ENCODE measurements at regions not wholly inside any gene's neighbourhood (a gene's known extent, or its start where the extent isn't known, plus 50 kb on each side); places are given as distances from the start of the nearest gene placed in this dataset.

DNA sequence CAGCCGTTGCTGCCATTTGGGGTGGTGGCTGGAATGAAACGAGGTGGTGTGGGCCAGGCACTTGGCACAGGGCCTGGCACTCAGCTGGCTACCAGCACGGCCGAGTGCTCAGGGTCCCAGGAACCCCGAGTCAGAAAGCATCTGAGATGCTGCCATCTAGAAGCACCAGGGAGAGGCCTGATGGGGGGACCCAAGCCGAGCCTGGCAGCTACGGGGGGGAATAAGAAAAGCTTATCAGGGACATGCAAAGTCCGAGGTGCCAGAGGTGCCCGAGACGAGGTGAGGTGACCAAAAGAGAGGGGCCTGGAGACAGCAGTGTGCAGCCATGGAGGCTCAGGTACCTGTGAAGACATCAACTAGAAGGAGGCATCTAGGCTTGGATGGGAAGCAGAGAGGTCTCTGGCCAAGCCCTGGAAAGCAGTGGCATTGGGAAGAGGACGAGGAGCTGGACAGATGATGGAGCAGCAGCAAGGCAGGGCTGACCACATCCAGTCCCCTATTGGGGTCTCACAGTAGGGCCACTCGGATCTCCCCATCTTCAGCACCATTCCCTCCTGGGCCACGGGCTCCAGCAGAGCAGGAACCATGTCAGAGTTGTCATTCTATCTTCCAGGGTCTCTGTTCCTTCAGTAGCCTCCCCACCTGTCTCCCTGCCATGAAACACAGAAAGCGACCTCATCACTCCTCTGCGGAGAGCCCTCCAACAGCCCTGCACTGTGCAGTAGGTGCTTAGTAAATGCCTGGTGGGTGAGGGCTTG, 59.3 kb upstream of the DIO3 start:
- ATAC-seq (no peak), DNase-seq (peak in 2 of 4 donors; percentile 17 to 54)
- Histone ChIP-seq H3K36me3 (no peaks in the 10 kb centered on the region), H3K4me1 (no peaks in the 10 kb centered on the region), H3K4me3 (no peak overlapping the region), H3K9me3 (no peaks in the 10 kb centered on the region), H3K27ac (no peak overlapping the region), H3K27me3 (peaks cover 0 to 26% of the 10 kb centered on the region in 2 donors)
- intact Hi-C loops (cut with DNase I) = no loop called here
- TF ChIP-seq, protein P1, sequence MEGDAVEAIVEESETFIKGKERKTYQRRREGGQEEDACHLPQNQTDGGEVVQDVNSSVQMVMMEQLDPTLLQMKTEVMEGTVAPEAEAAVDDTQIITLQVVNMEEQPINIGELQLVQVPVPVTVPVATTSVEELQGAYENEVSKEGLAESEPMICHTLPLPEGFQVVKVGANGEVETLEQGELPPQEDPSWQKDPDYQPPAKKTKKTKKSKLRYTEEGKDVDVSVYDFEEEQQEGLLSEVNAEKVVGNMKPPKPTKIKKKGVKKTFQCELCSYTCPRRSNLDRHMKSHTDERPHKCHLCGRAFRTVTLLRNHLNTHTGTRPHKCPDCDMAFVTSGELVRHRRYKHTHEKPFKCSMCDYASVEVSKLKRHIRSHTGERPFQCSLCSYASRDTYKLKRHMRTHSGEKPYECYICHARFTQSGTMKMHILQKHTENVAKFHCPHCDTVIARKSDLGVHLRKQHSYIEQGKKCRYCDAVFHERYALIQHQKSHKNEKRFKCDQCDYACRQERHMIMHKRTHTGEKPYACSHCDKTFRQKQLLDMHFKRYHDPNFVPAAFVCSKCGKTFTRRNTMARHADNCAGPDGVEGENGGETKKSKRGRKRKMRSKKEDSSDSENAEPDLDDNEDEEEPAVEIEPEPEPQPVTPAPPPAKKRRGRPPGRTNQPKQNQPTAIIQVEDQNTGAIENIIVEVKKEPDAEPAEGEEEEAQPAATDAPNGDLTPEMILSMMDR (IDR thresholded peaks at IDR 0.05) = no peak

DNA sequence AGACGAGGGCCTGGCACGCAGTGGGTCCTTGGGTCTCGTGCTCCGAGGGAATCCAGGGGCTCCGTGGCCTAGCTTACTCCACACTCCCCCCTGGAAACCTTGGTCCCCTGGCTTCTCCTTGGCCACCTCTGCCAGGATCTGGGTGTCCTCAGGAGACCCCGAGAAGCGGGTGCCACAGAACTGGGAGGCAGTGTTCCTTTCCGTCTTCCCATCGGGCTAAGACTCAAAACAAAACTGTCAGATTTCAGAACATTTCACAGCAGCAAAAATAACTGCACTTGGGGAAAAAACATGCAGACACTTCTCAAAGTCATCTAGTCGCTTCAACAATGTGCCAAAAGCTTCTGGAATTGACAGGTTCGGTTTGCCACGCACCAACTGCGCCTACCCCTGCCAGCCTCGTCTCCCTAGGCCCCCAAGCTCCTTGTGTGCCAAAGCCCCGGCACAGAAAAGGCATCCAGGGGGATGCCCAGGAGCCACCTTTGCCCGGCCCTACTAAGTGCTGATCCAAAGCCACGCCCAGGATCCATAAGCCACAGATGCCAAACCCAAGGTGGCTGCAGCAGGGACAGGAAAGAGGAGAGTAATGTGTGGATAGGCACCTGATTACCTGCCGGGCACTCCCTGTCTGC, 58.4 kb upstream of the DIO3 start:
- Histone ChIP-seq H3K4me1 (no peaks in the 10 kb centered on the region), H3K27ac (no peak overlapping the region), H3K4me3 (no peak overlapping the region), H3K9me3 (no peaks in the 10 kb centered on the region), H3K27me3 (peaks cover 0 to 20% of the 10 kb centered on the region in 2 donors), H3K36me3 (no peaks in the 10 kb centered on the region)
- TF ChIP-seq, protein P1 (IDR thresholded peaks at IDR 0.05) = no peak
- no peak for ATAC-seq
- DNase-seq = peak in 1 of 4 donors; percentile 49
- intact Hi-C loops (cut with DNase I) = no loop called here

DNA sequence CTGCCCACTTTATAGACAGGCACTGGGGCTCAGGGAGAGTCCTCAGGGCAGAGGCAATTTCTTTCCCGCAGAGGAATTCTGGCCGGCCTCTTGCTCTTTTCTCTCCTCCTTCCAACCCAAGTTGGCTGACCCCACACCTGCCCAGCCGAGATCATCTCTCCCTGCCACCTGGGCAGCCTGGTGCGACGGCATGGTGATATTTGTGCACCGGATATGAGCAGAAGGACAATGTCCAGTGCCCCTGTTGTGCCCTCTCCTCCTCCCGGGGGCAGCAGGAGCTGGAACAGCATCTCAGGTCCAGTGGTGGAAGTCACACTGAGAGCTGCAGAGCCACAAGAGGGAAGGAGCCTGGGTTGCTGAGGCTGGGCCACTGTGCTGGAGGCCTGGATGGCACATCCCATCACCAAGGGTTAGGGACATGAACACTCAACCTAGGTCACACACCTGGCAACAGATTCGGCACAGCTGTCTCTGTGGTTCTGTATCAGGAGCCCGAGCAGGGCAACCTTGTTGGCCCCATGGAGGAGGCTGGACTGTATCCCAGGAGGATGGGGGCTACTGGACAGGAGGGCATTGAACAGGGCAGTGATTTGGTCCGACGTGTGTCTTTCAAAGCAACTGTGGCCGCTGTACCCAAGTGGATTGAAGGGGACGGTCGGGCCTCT, 57.7 kb upstream of the DIO3 start:
- Histone ChIP-seq H3K27ac (no peak overlapping the region), H3K36me3 (no peaks in the 10 kb centered on the region), H3K9me3 (no peaks in the 10 kb centered on the region), H3K4me1 (no peaks in the 10 kb centered on the region), H3K27me3 (peaks cover 0 to 20% of the 10 kb centered on the region in 2 donors), H3K4me3 (no peak overlapping the region)
- intact Hi-C loops (cut with DNase I) = no loop called here
- TF ChIP-seq, protein P1 (IDR thresholded peaks at IDR 0.05) = no peak
- DNase-seq = peak in 2 of 4 donors; percentile 12 to 41
- ATAC-seq = no peak

- ATAC-seq (no peak), DNase-seq (peak in 2 of 4 donors; percentile 10 to 75)
- intact Hi-C loops (cut with DNase I) = no loop called here
- H3K36me3 ChIP-seq = no peaks in the 10 kb centered on the region
- H3K27me3 ChIP-seq = peaks cover 0 to 20% of the 10 kb centered on the region in 2 donors
- no peaks in the 10 kb centered on the region for H3K9me3 ChIP-seq
- TF ChIP-seq, protein P1 (IDR thresholded peaks at IDR 0.05) = no peak
- H3K27ac ChIP-seq = no peak overlapping the region
- no peaks in the 10 kb centered on the region for H3K4me1 ChIP-seq
- H3K4me3 ChIP-seq = no peak overlapping the region
Observed at GRCh38 chr14:101504096-101504948, 57.0 kb upstream of the DIO3 start.

All from left lung (tissue), 4 donors.